ENCODE measurements at regions not wholly inside any gene's neighbourhood (a gene's known extent, or its start where the extent isn't known, plus 50 kb on each side); places are given as distances from the start of the nearest gene placed in this dataset.

DNA sequence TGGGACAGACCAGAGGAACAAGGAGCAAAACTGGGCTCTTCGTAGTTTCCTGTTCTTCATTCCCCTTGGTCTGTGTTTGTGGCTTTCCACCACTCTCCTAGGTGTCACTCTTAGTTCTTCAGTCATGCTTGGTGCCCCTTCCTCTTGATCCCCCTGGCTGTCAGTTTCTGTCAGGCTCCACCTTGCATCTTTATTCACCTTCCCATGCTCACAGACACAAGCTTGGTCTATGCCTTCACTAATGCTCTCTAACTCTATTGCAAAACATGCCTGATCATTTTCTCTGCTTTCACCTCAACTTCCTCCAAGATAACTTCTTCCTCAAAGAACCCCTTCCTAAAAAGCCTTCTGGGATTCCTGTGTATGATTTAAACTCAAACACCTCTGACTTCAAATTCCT, 122.9 kb downstream of the GLUL start:
- intact Hi-C loops (cut with DNase I) = no loop called here
- H3K27me3 ChIP-seq (ENCODE audit: control insufficient read depth, insufficient read depth, low read length) = no peaks in the 10 kb centered on the region

DNA sequence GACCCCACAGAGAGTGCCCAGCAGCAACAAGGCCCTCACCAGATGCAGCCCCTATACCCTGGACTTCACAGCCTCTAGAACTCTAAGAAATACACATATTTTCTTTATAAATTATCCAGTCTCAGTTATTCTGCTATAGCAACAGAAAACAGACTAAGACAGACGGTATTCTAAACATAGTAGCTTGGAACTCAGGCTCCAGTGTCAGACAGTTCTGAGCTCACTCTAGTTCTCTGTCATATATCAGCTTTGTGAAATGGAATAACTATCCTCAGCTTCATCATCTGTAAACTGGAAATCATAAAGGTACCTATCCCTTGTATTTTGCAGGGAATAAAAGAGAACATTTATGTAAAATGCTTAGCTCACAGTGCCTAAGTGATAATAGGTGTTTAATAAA, 127.4 kb downstream of the GLUL start:
- peaks cover 0 to 4% (median 0%) of the 10 kb centered on the region in 3 donors for H3K4me1 ChIP-seq (ENCODE audit: control insufficient read depth in 2 of 3, insufficient read depth in 2 of 3, low read depth in 1 of 3, low read length in 3 of 3)
- DNase-seq (no peak), FAIRE-seq (no peak)
- no peaks in the 10 kb centered on the region for H3K36me3 ChIP-seq (ENCODE audit: control insufficient read depth in 2 of 3, insufficient read depth in 3 of 3, low read length in 3 of 3)
- H3K9me3 ChIP-seq (ENCODE audit: control insufficient read depth in 2 of 3, insufficient read depth in 1 of 3, low read length in 3 of 3) = no peaks in the 10 kb centered on the region
- TF ChIP-seq, protein P1, sequence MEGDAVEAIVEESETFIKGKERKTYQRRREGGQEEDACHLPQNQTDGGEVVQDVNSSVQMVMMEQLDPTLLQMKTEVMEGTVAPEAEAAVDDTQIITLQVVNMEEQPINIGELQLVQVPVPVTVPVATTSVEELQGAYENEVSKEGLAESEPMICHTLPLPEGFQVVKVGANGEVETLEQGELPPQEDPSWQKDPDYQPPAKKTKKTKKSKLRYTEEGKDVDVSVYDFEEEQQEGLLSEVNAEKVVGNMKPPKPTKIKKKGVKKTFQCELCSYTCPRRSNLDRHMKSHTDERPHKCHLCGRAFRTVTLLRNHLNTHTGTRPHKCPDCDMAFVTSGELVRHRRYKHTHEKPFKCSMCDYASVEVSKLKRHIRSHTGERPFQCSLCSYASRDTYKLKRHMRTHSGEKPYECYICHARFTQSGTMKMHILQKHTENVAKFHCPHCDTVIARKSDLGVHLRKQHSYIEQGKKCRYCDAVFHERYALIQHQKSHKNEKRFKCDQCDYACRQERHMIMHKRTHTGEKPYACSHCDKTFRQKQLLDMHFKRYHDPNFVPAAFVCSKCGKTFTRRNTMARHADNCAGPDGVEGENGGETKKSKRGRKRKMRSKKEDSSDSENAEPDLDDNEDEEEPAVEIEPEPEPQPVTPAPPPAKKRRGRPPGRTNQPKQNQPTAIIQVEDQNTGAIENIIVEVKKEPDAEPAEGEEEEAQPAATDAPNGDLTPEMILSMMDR (IDR thresholded peaks at IDR 0.05; ENCODE audit: borderline replicate concordance, extremely low read depth, insufficient read depth) = no peak
- intact Hi-C loops (cut with DNase I) = no loop called here
- no peaks in the 10 kb centered on the region for H3K27me3 ChIP-seq (ENCODE audit: control insufficient read depth, insufficient read depth, low read length)
- H3K9ac ChIP-seq (ENCODE audit: low read length in 3 of 3) = no peak overlapping the region
- H3K4me3 ChIP-seq (ENCODE audit: low read length in 3 of 3) = no peak overlapping the region
- H3K27ac ChIP-seq (ENCODE audit: low read depth in 2 of 2, low read length in 2 of 2) = no peak overlapping the region

More for the DNA sequence above, 122.9 kb downstream of the GLUL start:
- TF ChIP-seq, protein P1 (IDR thresholded peaks at IDR 0.05; ENCODE audit: borderline replicate concordance, extremely low read depth, insufficient read depth) = no peak
- H3K9ac ChIP-seq (ENCODE audit: low read length in 3 of 3) = no peak overlapping the region
- FAIRE-seq (no peak), DNase-seq (no peak)
- no peak overlapping the region for H3K4me3 ChIP-seq (ENCODE audit: low read length in 3 of 3)
- no peaks in the 10 kb centered on the region for H3K4me1 ChIP-seq (ENCODE audit: control insufficient read depth in 2 of 3, insufficient read depth in 2 of 3, low read depth in 1 of 3, low read length in 3 of 3)
- H3K27ac ChIP-seq (ENCODE audit: low read depth in 2 of 2, low read length in 2 of 2) = no peak overlapping the region
- H3K36me3 ChIP-seq (ENCODE audit: control insufficient read depth in 2 of 3, insufficient read depth in 3 of 3, low read length in 3 of 3) = no peaks in the 10 kb centered on the region
- no peaks in the 10 kb centered on the region for H3K9me3 ChIP-seq (ENCODE audit: control insufficient read depth in 2 of 3, insufficient read depth in 1 of 3, low read length in 3 of 3)

DNA sequence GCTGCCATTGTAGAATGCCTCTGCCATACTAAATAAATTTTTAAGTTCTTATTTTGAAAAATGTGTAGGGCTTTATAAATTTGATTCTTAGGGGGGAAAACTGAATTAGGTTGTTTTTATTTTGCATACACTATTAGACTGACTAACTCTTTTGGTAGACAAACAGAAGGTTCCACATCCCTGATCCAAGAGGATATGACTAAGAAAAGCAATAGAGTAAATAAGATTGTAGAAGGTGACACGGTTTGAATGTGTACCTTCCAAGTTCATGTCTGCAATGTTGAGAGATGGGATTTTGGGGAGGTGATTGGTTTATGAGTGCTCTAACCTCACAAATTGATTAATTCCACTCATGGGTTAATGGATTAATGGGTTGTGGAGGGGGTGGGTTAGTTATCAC, 127.9 kb downstream of the GLUL start:
- Histone ChIP-seq H3K4me3 (ENCODE audit: low read length in 3 of 3) (no peak overlapping the region), H3K36me3 (ENCODE audit: control insufficient read depth in 2 of 3, insufficient read depth in 3 of 3, low read length in 3 of 3) (no peaks in the 10 kb centered on the region), H3K27me3 (ENCODE audit: control insufficient read depth, insufficient read depth, low read length) (no peaks in the 10 kb centered on the region), H3K27ac (ENCODE audit: low read depth in 2 of 2, low read length in 2 of 2) (no peak overlapping the region), H3K4me1 (ENCODE audit: control insufficient read depth in 2 of 3, insufficient read depth in 2 of 3, low read depth in 1 of 3, low read length in 3 of 3) (peaks cover 0 to 6% (median 0%) of the 10 kb centered on the region in 3 donors), H3K9ac (ENCODE audit: low read length in 3 of 3) (no peak overlapping the region), H3K9me3 (ENCODE audit: control insufficient read depth in 2 of 3, insufficient read depth in 1 of 3, low read length in 3 of 3) (no peaks in the 10 kb centered on the region)
- TF ChIP-seq, protein P1 (IDR thresholded peaks at IDR 0.05; ENCODE audit: borderline replicate concordance, extremely low read depth, insufficient read depth) = no peak
- FAIRE-seq (no peak), DNase-seq (no peak)
- intact Hi-C loops (cut with DNase I) = no loop called here

DNA sequence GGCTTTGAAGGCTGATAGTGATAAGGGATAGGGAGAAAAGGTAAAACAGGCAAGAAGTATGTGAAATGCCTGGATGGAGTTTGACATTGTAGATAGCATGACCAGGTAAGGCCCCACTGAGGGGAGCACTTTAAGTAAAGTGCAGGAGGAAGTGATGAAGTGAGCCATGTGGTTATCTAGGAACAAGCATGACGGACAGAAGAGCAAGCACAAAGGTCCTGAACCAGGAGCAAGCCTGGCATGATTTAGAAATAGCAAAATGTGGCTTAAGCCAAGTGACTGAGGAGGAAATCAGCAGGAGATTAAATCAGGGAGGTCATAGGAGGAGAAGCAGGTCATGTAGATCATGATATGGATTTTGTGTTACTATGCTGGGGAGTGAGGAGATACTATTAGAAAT, 129.2 kb downstream of the GLUL start:
- DNase-seq (no peak), FAIRE-seq (no peak)
- TF ChIP-seq, protein P1 (IDR thresholded peaks at IDR 0.05; ENCODE audit: borderline replicate concordance, extremely low read depth, insufficient read depth) = no peak

More for the DNA sequence above, 129.2 kb downstream of the GLUL start:
- H3K27me3 ChIP-seq (ENCODE audit: control insufficient read depth, insufficient read depth, low read length) = no peaks in the 10 kb centered on the region
- no peaks in the 10 kb centered on the region for H3K36me3 ChIP-seq (ENCODE audit: control insufficient read depth in 2 of 3, insufficient read depth in 3 of 3, low read length in 3 of 3)
- intact Hi-C loops (cut with DNase I) = no loop called here
- H3K4me3 ChIP-seq (ENCODE audit: low read length in 3 of 3) = no peak overlapping the region
- no peak overlapping the region for H3K9ac ChIP-seq (ENCODE audit: low read length in 3 of 3)
- H3K4me1 ChIP-seq (ENCODE audit: control insufficient read depth in 2 of 3, insufficient read depth in 2 of 3, low read depth in 1 of 3, low read length in 3 of 3) = peaks cover 0 to 6% (median 0%) of the 10 kb centered on the region in 3 donors
- H3K27ac ChIP-seq (ENCODE audit: low read depth in 2 of 2, low read length in 2 of 2) = no peak overlapping the region
- no peaks in the 10 kb centered on the region for H3K9me3 ChIP-seq (ENCODE audit: control insufficient read depth in 2 of 3, insufficient read depth in 1 of 3, low read length in 3 of 3)

All from kidney (tissue), 13 donors.